RWPE1 (cell line): ENCODE measurements at regions not wholly inside any gene's neighbourhood (a gene's known extent, or its start where the extent isn't known, plus 50 kb on each side); places are given as distances from the start of the nearest gene placed in this dataset.
A peak's percentile ranks its signal among the peaks of the same experiment; 100 is the strongest.

ENCODE experiments used
- CTCF ChIA-PET: fragments of 350-600 bp; sonication (Branson Sonifier 250); formaldehyde crosslinking; extraction: SDS; loops from one replicate; lab custom pipeline; 2021; lab: Yijun Ruan, JAX
- POLR2A ChIA-PET: fragments of 400-600 bp; formaldehyde crosslinking; extraction: SDS; loops from one replicate; lab custom pipeline; 2020; ENCODE audit warnings: antibody characterized with exemption; ENCODE audit not compliant: low non-redundant PET; lab: Yijun Ruan, JAX
- DNase-seq: peaks from one replicate; pipeline ENCODE4 v3.0.0; 2012; ENCODE audit warnings: low spot score
- H3K27ac ChIP-seq: fragments of 450-650 bp; 2 replicates; pipeline ENCODE4 v1.5.1; 2017
- TF ChIP-seq, protein P1 (sequence below): fragments of 450-650 bp; conservative IDR thresholded peaks from 2 replicates; pipeline ENCODE4 v1.5.1; 2017; ENCODE audit warnings: low read depth, mild to moderate bottlenecking

- ChIA-PET POLR2A (no interaction called here), CTCF (no interaction called here)
- TF ChIP-seq, protein P1, sequence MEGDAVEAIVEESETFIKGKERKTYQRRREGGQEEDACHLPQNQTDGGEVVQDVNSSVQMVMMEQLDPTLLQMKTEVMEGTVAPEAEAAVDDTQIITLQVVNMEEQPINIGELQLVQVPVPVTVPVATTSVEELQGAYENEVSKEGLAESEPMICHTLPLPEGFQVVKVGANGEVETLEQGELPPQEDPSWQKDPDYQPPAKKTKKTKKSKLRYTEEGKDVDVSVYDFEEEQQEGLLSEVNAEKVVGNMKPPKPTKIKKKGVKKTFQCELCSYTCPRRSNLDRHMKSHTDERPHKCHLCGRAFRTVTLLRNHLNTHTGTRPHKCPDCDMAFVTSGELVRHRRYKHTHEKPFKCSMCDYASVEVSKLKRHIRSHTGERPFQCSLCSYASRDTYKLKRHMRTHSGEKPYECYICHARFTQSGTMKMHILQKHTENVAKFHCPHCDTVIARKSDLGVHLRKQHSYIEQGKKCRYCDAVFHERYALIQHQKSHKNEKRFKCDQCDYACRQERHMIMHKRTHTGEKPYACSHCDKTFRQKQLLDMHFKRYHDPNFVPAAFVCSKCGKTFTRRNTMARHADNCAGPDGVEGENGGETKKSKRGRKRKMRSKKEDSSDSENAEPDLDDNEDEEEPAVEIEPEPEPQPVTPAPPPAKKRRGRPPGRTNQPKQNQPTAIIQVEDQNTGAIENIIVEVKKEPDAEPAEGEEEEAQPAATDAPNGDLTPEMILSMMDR: no peak
- no peak overlapping the region for H3K27ac ChIP-seq
- DNase-seq: peak; percentile 11
Measured at GRCh38 chr15:97840501-97840900, 120.0 kb upstream of the ARRDC4 start.

DNA sequence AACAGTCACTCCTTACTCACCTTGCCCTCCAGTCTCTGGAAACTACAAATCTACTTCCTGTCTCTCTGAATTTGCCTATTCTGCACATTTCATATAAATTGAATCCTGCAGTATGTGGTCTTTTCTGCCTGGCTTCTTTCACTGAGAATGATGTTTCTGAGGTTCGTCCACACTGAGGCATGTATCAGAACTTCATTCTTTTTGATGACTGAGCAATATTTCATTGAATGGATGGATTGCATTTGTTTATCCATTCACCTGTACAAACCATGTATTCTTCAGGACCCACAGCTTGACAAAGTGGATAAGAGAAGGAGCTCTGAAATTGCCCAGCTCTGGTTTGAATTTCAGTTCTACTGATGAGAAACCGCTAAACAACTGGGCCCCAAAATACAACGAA is 118.9 kb upstream of the ARRDC4 start:
- H3K27ac ChIP-seq: no peak overlapping the region
- CTCF ChIA-PET: no interaction called here
- TF ChIP-seq, protein P1: no peak
- POLR2A ChIA-PET: no interaction called here
- no peak for DNase-seq

- ChIA-PET POLR2A (no interaction called here), CTCF (no interaction called here)
- no peak overlapping the region for H3K27ac ChIP-seq
- no peak for DNase-seq
- TF ChIP-seq, protein P1: no peak
Measured at GRCh38 chr15:97849183-97849582, 111.3 kb upstream of the ARRDC4 start.

- ChIA-PET POLR2A (no interaction called here), CTCF (no interaction called here)
- no peak overlapping the region for H3K27ac ChIP-seq
- DNase-seq: no peak
- TF ChIP-seq, protein P1: no peak
Measured at GRCh38 chr15:97858296-97858695, 102.2 kb upstream of the ARRDC4 start.

GRCh38 chr15:97861529-97862260 is 98.8 kb upstream of the ARRDC4 start:
- DNase-seq: no peak
- POLR2A ChIA-PET: no interaction called here
- CTCF ChIA-PET: interaction anchor here (0.7 to 0.8 kb wide), 2 partner anchors 15 to 397 kb away, joined by 3 to 5 read pairs; no protein-coding TSS in a partner anchor
- no peak overlapping the region for H3K27ac ChIP-seq
- TF ChIP-seq, protein P1: no peak

DNA sequence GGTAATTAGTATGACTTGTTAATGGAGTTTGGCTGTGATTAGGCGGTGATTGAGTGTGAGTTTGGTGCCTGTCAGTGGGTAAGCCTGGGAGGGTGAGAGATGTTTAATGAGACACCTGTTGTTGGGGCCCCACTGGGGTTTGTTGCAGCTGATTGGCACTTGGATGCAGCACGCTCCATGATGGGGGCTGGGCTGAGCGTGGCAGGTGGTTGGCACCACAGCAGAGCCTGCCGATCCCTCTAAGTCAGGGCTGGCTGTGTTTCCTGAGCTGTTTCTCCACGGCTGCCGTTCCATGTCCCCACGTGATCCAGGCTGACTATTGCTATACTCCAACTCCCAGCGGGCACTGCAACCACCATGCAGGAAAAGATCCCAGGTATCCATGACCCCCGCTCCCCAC is 93.5 kb upstream of the ARRDC4 start:
- CTCF ChIA-PET: no interaction called here
- TF ChIP-seq, protein P1: no peak
- POLR2A ChIA-PET: no interaction called here
- H3K27ac ChIP-seq: no peak overlapping the region
- no peak for DNase-seq
